B cell (primary cell): ENCODE measurements at regions not wholly inside any gene's neighbourhood (a gene's known extent, or its start where the extent isn't known, plus 50 kb on each side); places are given as distances from the start of the nearest gene placed in this dataset.

Experiments
- ATAC-seq: fragments of 200-7000 bp; cut with Tn5 transposase; one replicate; pipeline ENCODE4 v1.10.0; 2021; ENCODE audit warnings: low read depth, mild to moderate bottlenecking, moderate number of reproducible peaks, moderate library complexity
- CTCF ChIA-PET: fragments of 350-600 bp; sonication (Branson Sonifier 250); formaldehyde crosslinking; loops from one replicate; lab custom pipeline; 2021; ENCODE audit warnings: antibody characterized with exemption, inconsistent platforms; lab: Charles Lee
- POLR2A ChIA-PET: fragments of 350-600 bp; sonication (Branson Sonifier 250); formaldehyde crosslinking; loops from one replicate; lab custom pipeline; 2021; ENCODE audit warnings: antibody characterized with exemption; lab: Charles Lee
- DNase-seq: peaks from one replicate; pipeline ENCODE4 v3.0.0; 2013
- H2AFZ ChIP-seq: 2 replicates; pipeline ENCODE4 v1.6.1; 2012; ENCODE audit warnings: mild to moderate bottlenecking, low read depth, low read length; ENCODE audit not compliant: insufficient read depth, poor library complexity, severe bottlenecking
- H3K27ac ChIP-seq, 2 donors: 1 replicate in 1 of 2; 2 replicates in 1 of 2; pipeline ENCODE4 v1.5.1; 2012 to 2013; ENCODE audit warnings: low read length in 2 of 2, mild to moderate bottlenecking in 2 of 2, moderate library complexity in 1 of 2
- H3K27me3 ChIP-seq, 4 experiments: fragments of 200-600 bp in 1 of 4; sonication (generic) in 1 of 4; replicated peaks in 1 of 4; 1 replicate in 2 of 4; 2 replicates in 2 of 4; pipeline versions ENCODE4 v1.6.1 to v1.7.0; 2013 to 2016; ENCODE audit warnings: low read length in 3 of 4, mild to moderate bottlenecking in 2 of 4, mixed read lengths in 1 of 4, moderate library complexity in 1 of 4; ENCODE audit not compliant: insufficient read depth in 4 of 4, control insufficient read depth in 3 of 4; ENCODE audit errors: control extremely low read depth in 1 of 4
- H3K36me3 ChIP-seq, 2 experiments: replicated peaks in 1 of 2; 1 replicate in 1 of 2; 2 replicates in 1 of 2; pipeline versions ENCODE4 v1.6.1 to v1.7.1; 2013; ENCODE audit warnings: low read length in 1 of 2; ENCODE audit not compliant: insufficient read depth in 2 of 2, control insufficient read depth in 1 of 2; ENCODE audit errors: control extremely low read depth in 1 of 2, extremely low read depth in 1 of 2
- H3K4me1 ChIP-seq, 2 donors: fragments of 200-600 bp in 1 of 2; sonication (generic) in 1 of 2; 1 replicate in 1 of 2; 2 replicates in 1 of 2; pipeline versions ENCODE4 v1.5.1 to v1.6.1; 2013 to 2017; ENCODE audit warnings: low read length in 2 of 2; ENCODE audit not compliant: control insufficient read depth in 2 of 2, insufficient read depth in 2 of 2
- H3K4me2 ChIP-seq: replicated peaks from 2 replicates; pipeline ENCODE3; 2012; ENCODE audit warnings: mild to moderate bottlenecking, low read depth, low read length; ENCODE audit not compliant: poor library complexity, severe bottlenecking
- H3K4me3 ChIP-seq, 5 experiments: fragments of 200-600 bp in 1 of 5; sonication (generic) in 1 of 5; 1 replicate in 3 of 5; 2 replicates in 2 of 5; pipeline versions ENCODE4 v1.5.1 to v1.7.0; 2011 to 2016; ENCODE audit warnings: low read length in 4 of 5, mild to moderate bottlenecking in 4 of 5, low read depth in 2 of 5, control low read depth in 1 of 5, moderate library complexity in 1 of 5; ENCODE audit not compliant: insufficient read depth in 1 of 5; ENCODE audit errors: control extremely low read depth in 1 of 5, extremely low read depth in 1 of 5
- H3K79me2 ChIP-seq: fragments of 200-600 bp; sonication (generic); one replicate; pipeline ENCODE4 v1.6.0; 2016; ENCODE audit warnings: low read length; ENCODE audit not compliant: control insufficient read depth, insufficient read depth
- H3K9ac ChIP-seq: fragments of 200-600 bp; sonication (generic); 2 replicates; pipeline ENCODE4 v1.6.1; 2017; ENCODE audit warnings: mild to moderate bottlenecking, low read length, moderate library complexity
- H3K9me3 ChIP-seq, 3 donors: one replicate each; pipeline versions ENCODE4 v1.6.1 to v1.7.1; 2013; ENCODE audit warnings: low read length in 2 of 3; ENCODE audit not compliant: control insufficient read depth in 2 of 3, insufficient read depth in 1 of 3; ENCODE audit errors: control extremely low read depth in 1 of 3
- H4K20me1 ChIP-seq: 2 replicates; pipeline ENCODE4 v1.6.0; 2012; ENCODE audit warnings: mild to moderate bottlenecking, low read length; ENCODE audit not compliant: insufficient read depth, control insufficient read depth, poor library complexity, severe bottlenecking
- H3K27ac Mint-ChIP-seq: one replicate; pipeline ENCODE4 v1.8.0; 2021; ENCODE audit warnings: mixed read lengths
- H3K27me3 Mint-ChIP-seq: one replicate; pipeline ENCODE4 v1.8.0; 2021; ENCODE audit warnings: mixed read lengths
- H3K4me1 Mint-ChIP-seq: one replicate; pipeline ENCODE4 v1.8.0; 2021; ENCODE audit warnings: mixed read lengths
- H3K4me3 Mint-ChIP-seq: one replicate; pipeline ENCODE4 v1.8.0; 2021; ENCODE audit warnings: mixed read lengths
- H3K9me3 Mint-ChIP-seq: one replicate; pipeline ENCODE4 v1.8.0; 2022; ENCODE audit warnings: mixed read lengths; ENCODE audit not compliant: insufficient read depth
- CTCF ChIP-seq: fragments of 200-600 bp; IDR thresholded peaks from one replicate; pipeline ENCODE4 v1.8.0; 2022; ENCODE audit warnings: antibody characterized with exemption, mild to moderate bottlenecking
- EZH2 ChIP-seq: IDR thresholded peaks from 2 replicates; pipeline ENCODE4 v1.6.1; 2012; ENCODE audit warnings: borderline replicate concordance, low read depth, mild to moderate bottlenecking, moderate library complexity, low read length; ENCODE audit not compliant: insufficient read depth, poor library complexity, severe bottlenecking
- WGBS: methylation state at CpG from one replicate; pipeline ENCODE4 v1.1.5; 2013; ENCODE audit warnings: missing lambda C conversion rate; ENCODE audit not compliant: insufficient coverage; 5-methylcytosine and 5-hydroxymethylcytosine counted together
- intact Hi-C: fragments of 100-400 bp; cut with micrococcal nuclease; formaldehyde crosslinking; loops from one replicate; pipeline ENCODE4 v1.10.0; 2022

GRCh38 chr10:10544890-10545289 is 472.8 kb upstream of the CELF2 start:
- no peaks in the 10 kb centered on the region for H3K4me1 ChIP-seq
- Mint-ChIP-seq H3K4me1 (no peaks in the 10 kb centered on the region), H3K27ac (no peak overlapping the region), H3K27me3 (no peaks in the 10 kb centered on the region), H3K9me3 (no peaks in the 10 kb centered on the region), H3K4me3 (no peak overlapping the region)
- DNase-seq (no peak), ATAC-seq (no peak)
- WGBS, result 0% methylated on average over 1 of the region's 8 CpGs
- H3K4me2 ChIP-seq, result no peak overlapping the region
- ChIA-PET POLR2A (no interaction called here), CTCF (no interaction called here)
- no peaks in the 10 kb centered on the region for H3K36me3 ChIP-seq
- no peak for TF ChIP-seq EZH2
- TF ChIP-seq CTCF, result no peak
- peaks cover 0 to under 1% (median 0%) of the 10 kb centered on the region in 3 donors for H3K9me3 ChIP-seq
- H3K9ac ChIP-seq, result no peak overlapping the region
- H3K27ac ChIP-seq, result no peak overlapping the region
- H3K79me2 ChIP-seq, result no peaks in the 10 kb centered on the region
- intact Hi-C loops, result no loop called here
- no peaks in the 10 kb centered on the region for H4K20me1 ChIP-seq
- no peak overlapping the region for H2AFZ ChIP-seq
- H3K4me3 ChIP-seq, result no peak overlapping the region
- peaks cover 0 to 2% (median 0%) of the 10 kb centered on the region in 4 experiments for H3K27me3 ChIP-seq

- Histone ChIP-seq H2AFZ (no peak overlapping the region), H3K27me3 (peaks cover 0 to 2% (median 0%) of the 10 kb centered on the region in 4 experiments), H3K4me2 (no peak overlapping the region), H3K9ac (no peak overlapping the region), H3K36me3 (no peaks in the 10 kb centered on the region), H3K27ac (no peak overlapping the region), H3K79me2 (no peaks in the 10 kb centered on the region), H3K4me3 (no peak overlapping the region), H3K9me3 (no peaks in the 10 kb centered on the region), H3K4me1 (no peaks in the 10 kb centered on the region), H4K20me1 (no peaks in the 10 kb centered on the region)
- intact Hi-C loops, result no loop called here
- Mint-ChIP-seq H3K27ac (no peak overlapping the region), H3K27me3 (no peaks in the 10 kb centered on the region), H3K4me3 (no peak overlapping the region), H3K4me1 (no peaks in the 10 kb centered on the region), H3K9me3 (no peaks in the 10 kb centered on the region)
- ATAC-seq (no peak), DNase-seq (no peak)
- ChIA-PET CTCF (no interaction called here), POLR2A (no interaction called here)
- 77% methylated on average over 4 of the region's 5 CpGs for WGBS
- no peak for TF ChIP-seq EZH2
- no peak for TF ChIP-seq CTCF
Measured at GRCh38 chr10:10545771-10546170, 471.9 kb upstream of the CELF2 start.
